DOHH2 (cell line): ENCODE measurements at regions not wholly inside any gene's neighbourhood (a gene's known extent, or its start where the extent isn't known, plus 50 kb on each side); places are given as distances from the start of the nearest gene placed in this dataset.

Experiments
- H3F3A ChIP-seq: fragments of 200-600 bp; sonication (generic), shearing (Covaris generic); 2 replicates; pipeline ENCODE4 v1.6.0; 2016; ENCODE audit warnings: antibody characterized with exemption, mild to moderate bottlenecking; ENCODE audit not compliant: control insufficient read depth, insufficient read depth
- H3K27ac ChIP-seq: fragments of 200-600 bp; sonication (generic); 2 replicates; pipeline ENCODE4 v1.5.1; 2014; ENCODE audit warnings: low read depth, mild to moderate bottlenecking, low read length, moderate library complexity
- H3K27me3 ChIP-seq: fragments of 200-600 bp; sonication (generic); 2 replicates; pipeline ENCODE4 v1.6.1; 2014; ENCODE audit warnings: mild to moderate bottlenecking, low read length, mixed read lengths; ENCODE audit not compliant: control insufficient read depth
- H3K36me3 ChIP-seq: fragments of 200-600 bp; sonication (generic); 2 replicates; pipeline ENCODE4 v1.6.1; 2014; ENCODE audit warnings: mild to moderate bottlenecking, low read length, moderate library complexity, mixed read lengths; ENCODE audit not compliant: control insufficient read depth
- H3K4me1 ChIP-seq: fragments of 200-600 bp; sonication (generic); 2 replicates; pipeline ENCODE4 v1.6.1; 2014; ENCODE audit warnings: mild to moderate bottlenecking, low read length, mixed read lengths; ENCODE audit not compliant: control insufficient read depth
- H3K4me2 ChIP-seq: fragments of 200-600 bp; sonication (generic); 2 replicates; pipeline ENCODE4 v1.6.0; 2014; ENCODE audit warnings: mild to moderate bottlenecking, low read length, moderate library complexity
- H3K4me3 ChIP-seq: fragments of 200-600 bp; sonication (generic); 2 replicates; pipeline ENCODE4 v1.5.1; 2014; ENCODE audit warnings: mild to moderate bottlenecking, low read length, mixed read lengths
- H3K79me2 ChIP-seq: fragments of 200-600 bp; sonication (generic); 2 replicates; pipeline ENCODE4 v1.6.1; 2014; ENCODE audit warnings: mild to moderate bottlenecking, low read length, mixed read lengths; ENCODE audit not compliant: control insufficient read depth
- H3K9me2 ChIP-seq: fragments of 200-600 bp; sonication (generic); replicated peaks from 2 replicates; pipeline ENCODE4 v1.6.1; 2014; ENCODE audit warnings: mild to moderate bottlenecking, low read length, mixed read lengths; ENCODE audit not compliant: control insufficient read depth
- H3K9me3 ChIP-seq: fragments of 200-600 bp; sonication (generic); 2 replicates; pipeline ENCODE4 v1.6.1; 2014; ENCODE audit warnings: antibody characterized with exemption, low read length, mixed read lengths; ENCODE audit not compliant: control insufficient read depth, insufficient read depth
- H4K20me1 ChIP-seq: fragments of 200-600 bp; sonication (generic); 2 replicates; pipeline ENCODE4 v1.6.0; 2014; ENCODE audit warnings: low read depth, mild to moderate bottlenecking, antibody characterized with exemption, low read length, moderate library complexity; ENCODE audit not compliant: control insufficient read depth, insufficient read depth
- EZH2phosphoT487 ChIP-seq: fragments of 200-600 bp; sonication (generic); IDR thresholded peaks from 2 replicates; pipeline ENCODE4 v1.6.1; 2017; ENCODE audit warnings: borderline replicate concordance, mild to moderate bottlenecking, antibody characterized with exemption, low read length, moderate library complexity, mixed read lengths
- TF ChIP-seq, protein P1 (sequence below): fragments of 200-600 bp; sonication (generic); IDR thresholded peaks from one replicate; pipeline ENCODE4 v1.5.1; 2014; ENCODE audit warnings: antibody characterized with exemption, mild to moderate bottlenecking, low read depth, low read length; ENCODE audit not compliant: poor library complexity, severe bottlenecking

DNA sequence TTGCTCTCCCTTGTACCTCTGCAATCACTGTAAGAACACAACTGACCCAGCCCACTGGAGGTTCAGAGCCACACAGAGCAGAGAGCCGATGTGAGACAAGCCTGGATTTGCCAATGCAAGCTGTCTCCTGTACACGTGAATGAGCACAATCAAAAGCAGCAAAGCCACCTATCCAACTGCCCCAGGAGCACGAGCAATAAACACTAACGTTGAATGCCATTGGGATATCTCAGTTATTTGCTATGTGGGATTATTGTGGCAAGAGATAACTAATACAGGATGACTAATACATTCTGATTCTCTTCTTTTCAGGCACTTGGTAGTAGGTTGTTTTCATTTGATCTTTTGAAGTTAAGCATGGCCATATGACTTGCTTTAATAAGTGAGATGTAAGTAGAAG is 85.2 kb upstream of the FAM216B start:
- Histone ChIP-seq H3K4me3 (no peak overlapping the region), H4K20me1 (no peaks in the 10 kb centered on the region), H3K9me3 (no peaks in the 10 kb centered on the region), H3K27me3 (no peaks in the 10 kb centered on the region), H3K36me3 (no peaks in the 10 kb centered on the region), H3K79me2 (no peaks in the 10 kb centered on the region), H3K9me2 (no peaks in the 10 kb centered on the region), H3K4me1 (no peaks in the 10 kb centered on the region), H3F3A (no peaks in the 10 kb centered on the region), H3K4me2 (no peak overlapping the region), H3K27ac (no peak overlapping the region)
- no peak for TF ChIP-seq EZH2phosphoT487
- TF ChIP-seq, protein P1, sequence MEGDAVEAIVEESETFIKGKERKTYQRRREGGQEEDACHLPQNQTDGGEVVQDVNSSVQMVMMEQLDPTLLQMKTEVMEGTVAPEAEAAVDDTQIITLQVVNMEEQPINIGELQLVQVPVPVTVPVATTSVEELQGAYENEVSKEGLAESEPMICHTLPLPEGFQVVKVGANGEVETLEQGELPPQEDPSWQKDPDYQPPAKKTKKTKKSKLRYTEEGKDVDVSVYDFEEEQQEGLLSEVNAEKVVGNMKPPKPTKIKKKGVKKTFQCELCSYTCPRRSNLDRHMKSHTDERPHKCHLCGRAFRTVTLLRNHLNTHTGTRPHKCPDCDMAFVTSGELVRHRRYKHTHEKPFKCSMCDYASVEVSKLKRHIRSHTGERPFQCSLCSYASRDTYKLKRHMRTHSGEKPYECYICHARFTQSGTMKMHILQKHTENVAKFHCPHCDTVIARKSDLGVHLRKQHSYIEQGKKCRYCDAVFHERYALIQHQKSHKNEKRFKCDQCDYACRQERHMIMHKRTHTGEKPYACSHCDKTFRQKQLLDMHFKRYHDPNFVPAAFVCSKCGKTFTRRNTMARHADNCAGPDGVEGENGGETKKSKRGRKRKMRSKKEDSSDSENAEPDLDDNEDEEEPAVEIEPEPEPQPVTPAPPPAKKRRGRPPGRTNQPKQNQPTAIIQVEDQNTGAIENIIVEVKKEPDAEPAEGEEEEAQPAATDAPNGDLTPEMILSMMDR, result no peak

DNA sequence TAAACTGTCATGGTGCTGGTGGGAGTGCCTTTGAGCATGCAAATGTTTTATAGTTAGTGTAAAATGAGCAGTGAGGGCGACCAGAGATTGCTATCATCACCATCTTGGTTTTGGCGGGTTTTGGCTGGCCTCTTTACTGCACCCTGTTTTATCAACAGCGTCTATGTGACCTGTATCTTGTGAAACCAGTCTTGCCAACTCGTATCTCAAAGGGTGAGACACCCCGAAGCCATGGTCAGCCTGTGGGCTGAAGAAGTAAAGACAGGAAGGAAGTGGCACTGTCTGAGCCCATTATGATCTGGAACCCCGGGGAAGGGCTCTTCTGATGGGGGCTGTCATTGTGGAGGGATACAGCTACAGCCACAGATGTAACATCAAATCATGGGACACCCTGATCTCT is 81.5 kb upstream of the FAM216B start:
- H3K4me2 ChIP-seq, result no peak overlapping the region
- H4K20me1 ChIP-seq, result no peaks in the 10 kb centered on the region
- H3K4me1 ChIP-seq, result no peaks in the 10 kb centered on the region
- no peaks in the 10 kb centered on the region for H3F3A ChIP-seq
- no peak for TF ChIP-seq EZH2phosphoT487
- TF ChIP-seq, protein P1, result no peak
- no peaks in the 10 kb centered on the region for H3K79me2 ChIP-seq
- no peaks in the 10 kb centered on the region for H3K9me2 ChIP-seq
- H3K9me3 ChIP-seq, result no peaks in the 10 kb centered on the region
- no peaks in the 10 kb centered on the region for H3K36me3 ChIP-seq
- H3K27ac ChIP-seq, result no peak overlapping the region
- H3K4me3 ChIP-seq, result no peak overlapping the region
- 0 out of 2 replicates have a peak, but pooled peaks cover 3% of the 10 kb centered on the region for H3K27me3 ChIP-seq

DNA sequence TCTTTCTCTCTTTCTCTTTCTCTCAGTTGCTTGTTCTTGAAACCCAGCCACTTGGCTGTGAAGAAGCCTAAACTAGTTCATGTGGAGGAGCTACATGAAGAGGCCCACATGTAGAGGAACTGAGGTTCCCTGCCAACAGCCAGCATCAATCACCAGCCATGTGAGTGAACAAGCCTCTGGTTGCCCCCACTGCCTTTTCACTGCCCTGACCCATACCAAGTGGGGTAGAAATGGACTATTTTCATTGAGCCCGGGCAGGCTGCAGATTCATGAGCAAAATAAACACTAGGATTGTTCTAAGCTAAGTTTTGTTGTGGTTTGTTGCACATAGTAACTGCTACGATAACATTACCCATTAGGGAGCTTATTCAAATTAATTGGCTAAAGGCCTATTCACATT is 78.7 kb upstream of the FAM216B start:
- TF ChIP-seq, protein P1, result no peak
- TF ChIP-seq EZH2phosphoT487, result no peak
- no peak overlapping the region for H3K4me3 ChIP-seq
- no peak overlapping the region for H3K4me2 ChIP-seq
- H3K79me2 ChIP-seq, result no peaks in the 10 kb centered on the region
- no peak overlapping the region for H3K27ac ChIP-seq
- no peaks in the 10 kb centered on the region for H3K4me1 ChIP-seq
- 0 out of 2 replicates have a peak, but pooled peaks cover 3% of the 10 kb centered on the region for H3K27me3 ChIP-seq
- H3K9me2 ChIP-seq, result no peaks in the 10 kb centered on the region; the same call in 1 of the 2 replicates
- no peaks in the 10 kb centered on the region for H4K20me1 ChIP-seq
- H3K9me3 ChIP-seq, result no peaks in the 10 kb centered on the region
- no peaks in the 10 kb centered on the region for H3K36me3 ChIP-seq
- H3F3A ChIP-seq, result no peaks in the 10 kb centered on the region
